Aorta (tissue), 5 donors: ENCODE measurements at regions not wholly inside any gene's neighbourhood (a gene's known extent, or its start where the extent isn't known, plus 50 kb on each side); places are given as distances from the start of the nearest gene placed in this dataset.

ENCODE experiments used
- ATAC-seq: fragments of 200-7000 bp; cut with Tn5 transposase; one replicate; pipeline ENCODE4 v1.9.1; 2022; ENCODE audit warnings: moderate library complexity; ENCODE audit not compliant: low FRiP score
- DNase-seq, 2 donors: peaks; one replicate each; pipeline ENCODE4 v3.0.0-alpha.2; 2020
- H3K27ac ChIP-seq, 2 donors: one replicate each; pipeline ENCODE4 v1.5.1; 2013; ENCODE audit warnings: low read length in 2 of 2, mild to moderate bottlenecking in 2 of 2, moderate library complexity in 2 of 2, control low read depth in 1 of 2, inconsistent platforms in 1 of 2, low read depth in 1 of 2
- H3K27me3 ChIP-seq, 2 donors: one replicate each; pipeline ENCODE4 v1.6.1; 2013; ENCODE audit warnings: control low read depth in 1 of 2, low read length in 1 of 2, mild to moderate bottlenecking in 1 of 2, moderate library complexity in 1 of 2; ENCODE audit not compliant: insufficient read depth in 2 of 2, control insufficient read depth in 1 of 2
- H3K36me3 ChIP-seq, 2 donors: one replicate each; pipeline ENCODE4 v1.6.1; 2013; ENCODE audit warnings: control low read depth in 1 of 2, low read length in 1 of 2, mild to moderate bottlenecking in 1 of 2; ENCODE audit not compliant: insufficient read depth in 2 of 2, control insufficient read depth in 1 of 2
- H3K4me1 ChIP-seq, 2 donors: one replicate each; pipeline ENCODE4 v1.6.1; 2013; ENCODE audit warnings: low read length in 2 of 2, control low read depth in 1 of 2, mild to moderate bottlenecking in 1 of 2, moderate library complexity in 1 of 2; ENCODE audit not compliant: insufficient read depth in 2 of 2, control insufficient read depth in 1 of 2
- H3K4me3 ChIP-seq, 2 donors: one replicate each; pipeline ENCODE4 v1.5.1; 2013; ENCODE audit warnings: low read length in 2 of 2, control low read depth in 1 of 2, mild to moderate bottlenecking in 1 of 2
- H3K9me3 ChIP-seq: one replicate; pipeline ENCODE4 v1.6.1; 2013; ENCODE audit warnings: mild to moderate bottlenecking, low read length; ENCODE audit not compliant: control insufficient read depth
- WGBS, 2 donors: extraction: QIAGEN DNeasy Blood & Tissue Kit; methylation state at CpG; one replicate each; pipeline ENCODE4 v1.1.7; 2013; 5-methylcytosine and 5-hydroxymethylcytosine counted together
- intact Hi-C, 2 donors: fragments of 100-400 bp; cut with DNase I; formaldehyde crosslinking; loops; one replicate each; pipeline versions ENCODE4 v1.14.2 to v1.15.0; 2022
- donor health status: healthy with polysubstance abuse.
- donor health status: Bipolar disorder and iron deficiency.
- donor health status: DM: no; HTN: no; CAD: no.
- donor health status: DM: no; HTN: no; CAD: no.
- donor health status: DM: yes; HTN: yes; CAD: no.

GRCh38 chr9:85129514-85129913 lies 460.0 kb downstream of the NTRK2 start:
- no peak for ATAC-seq
- intact Hi-C loops: no loop called here
- WGBS, 2 donors: 36 to 46% methylated on average over 2 of the region's 2 CpGs

GRCh38 chr9:85118990-85119755 lies 449.6 kb downstream of the NTRK2 start:
- ATAC-seq (no peak), DNase-seq (no peak)
- no peaks in the 10 kb centered on the region for H3K27me3 ChIP-seq
- no peaks in the 10 kb centered on the region for H3K36me3 ChIP-seq
- intact Hi-C loops: no loop called here
- no peaks in the 10 kb centered on the region for H3K9me3 ChIP-seq
- WGBS, 2 donors: 92 to 96% methylated on average over 1 of the region's 1 CpG
- H3K27ac ChIP-seq: no peak overlapping the region
- no peaks in the 10 kb centered on the region for H3K4me1 ChIP-seq
- no peak overlapping the region for H3K4me3 ChIP-seq

More at GRCh38 chr9:85129514-85129913, 460.0 kb downstream of the NTRK2 start:
- DNase-seq: no peak
- no peaks in the 10 kb centered on the region for H3K36me3 ChIP-seq
- peaks cover 0 to under 1% of the 10 kb centered on the region in 2 donors for H3K4me1 ChIP-seq
- H3K9me3 ChIP-seq: no peaks in the 10 kb centered on the region
- H3K27ac ChIP-seq: no peak overlapping the region
- H3K27me3 ChIP-seq: no peaks in the 10 kb centered on the region
- H3K4me3 ChIP-seq: no peak overlapping the region

- Histone ChIP-seq H3K27ac (no peak overlapping the region), H3K9me3 (no peaks in the 10 kb centered on the region), H3K4me1 (no peaks in the 10 kb centered on the region), H3K4me3 (no peak overlapping the region), H3K27me3 (no peaks in the 10 kb centered on the region), H3K36me3 (no peaks in the 10 kb centered on the region)
- intact Hi-C loops: no loop called here
- 73 to 77% methylated on average over 4 of the region's 4 CpGs for WGBS, 2 donors
- DNase-seq (no peak), ATAC-seq (no peak)
Measured at GRCh38 chr9:85117831-85118230, 448.3 kb downstream of the NTRK2 start.

GRCh38 chr9:85115473-85115872 lies 445.9 kb downstream of the NTRK2 start:
- Histone ChIP-seq H3K36me3 (no peaks in the 10 kb centered on the region), H3K4me1 (no peaks in the 10 kb centered on the region), H3K27me3 (no peaks in the 10 kb centered on the region), H3K27ac (no peak overlapping the region), H3K4me3 (no peak overlapping the region), H3K9me3 (no peaks in the 10 kb centered on the region)
- DNase-seq (no peak), ATAC-seq (no peak)
- intact Hi-C loops: no loop called here
- 93 to 95% methylated on average over 2 of the region's 2 CpGs for WGBS, 2 donors

- no peak for DNase-seq
- no peaks in the 10 kb centered on the region for H3K36me3 ChIP-seq
- 90 to 95% methylated on average over 3 of the region's 3 CpGs for WGBS, 2 donors
- no peaks in the 10 kb centered on the region for H3K4me1 ChIP-seq
- H3K9me3 ChIP-seq: no peaks in the 10 kb centered on the region
- no peak for ATAC-seq
- no peaks in the 10 kb centered on the region for H3K27me3 ChIP-seq
- H3K27ac ChIP-seq: no peak overlapping the region
- H3K4me3 ChIP-seq: no peak overlapping the region
- intact Hi-C loops: no loop called here
Measured at GRCh38 chr9:85114799-85115198, 445.3 kb downstream of the NTRK2 start.

- no peaks in the 10 kb centered on the region for H3K4me1 ChIP-seq
- no peaks in the 10 kb centered on the region for H3K36me3 ChIP-seq
- ATAC-seq: no peak
- H3K4me3 ChIP-seq: no peak overlapping the region
- no peaks in the 10 kb centered on the region for H3K9me3 ChIP-seq
- intact Hi-C loops: no loop called here
- 91 to 92% methylated on average over 6 of the region's 6 CpGs for WGBS, 2 donors
- DNase-seq: no peak
- H3K27ac ChIP-seq: no peak overlapping the region
- H3K27me3 ChIP-seq: no peaks in the 10 kb centered on the region
Measured at GRCh38 chr9:85112933-85113418, 443.4 kb downstream of the NTRK2 start.

- Histone ChIP-seq H3K27me3 (no peaks in the 10 kb centered on the region), H3K27ac (no peak overlapping the region), H3K36me3 (no peaks in the 10 kb centered on the region), H3K4me1 (no peaks in the 10 kb centered on the region), H3K4me3 (no peak overlapping the region), H3K9me3 (no peaks in the 10 kb centered on the region)
- intact Hi-C loops: no loop called here
- WGBS, 2 donors: 43 to 47% methylated on average over 2 of the region's 2 CpGs
- no peak for DNase-seq
- no peak for ATAC-seq
Measured at GRCh38 chr9:85112391-85112790, 442.9 kb downstream of the NTRK2 start.

GRCh38 chr9:85108746-85109145 lies 439.2 kb downstream of the NTRK2 start:
- Histone ChIP-seq H3K9me3 (no peaks in the 10 kb centered on the region), H3K4me3 (no peak overlapping the region), H3K36me3 (no peaks in the 10 kb centered on the region), H3K4me1 (no peaks in the 10 kb centered on the region), H3K27me3 (no peaks in the 10 kb centered on the region), H3K27ac (no peak overlapping the region)
- ATAC-seq (no peak), DNase-seq (no peak)
- intact Hi-C loops: no loop called here

GRCh38 chr9:85108229-85108628 lies 438.7 kb downstream of the NTRK2 start:
- ATAC-seq: no peak
- no peaks in the 10 kb centered on the region for H3K9me3 ChIP-seq
- 86 to 87% methylated on average over 6 of the region's 6 CpGs for WGBS, 2 donors
- H3K27me3 ChIP-seq: no peaks in the 10 kb centered on the region
- no peaks in the 10 kb centered on the region for H3K4me1 ChIP-seq
- H3K27ac ChIP-seq: no peak overlapping the region
- intact Hi-C loops: no loop called here
- H3K4me3 ChIP-seq: no peak overlapping the region
- no peaks in the 10 kb centered on the region for H3K36me3 ChIP-seq
- no peak for DNase-seq
